ENCODE measurements at regions not wholly inside any gene's neighbourhood (a gene's known extent, or its start where the extent isn't known, plus 50 kb on each side); places are given as distances from the start of the nearest gene placed in this dataset.
A peak's percentile ranks its signal among the peaks of the same experiment; 100 is the strongest.

GRCh38 chr4:96839441-96839840 is 999.5 kb downstream of the PDHA2 start:
- no peak for DNase-seq

DNA sequence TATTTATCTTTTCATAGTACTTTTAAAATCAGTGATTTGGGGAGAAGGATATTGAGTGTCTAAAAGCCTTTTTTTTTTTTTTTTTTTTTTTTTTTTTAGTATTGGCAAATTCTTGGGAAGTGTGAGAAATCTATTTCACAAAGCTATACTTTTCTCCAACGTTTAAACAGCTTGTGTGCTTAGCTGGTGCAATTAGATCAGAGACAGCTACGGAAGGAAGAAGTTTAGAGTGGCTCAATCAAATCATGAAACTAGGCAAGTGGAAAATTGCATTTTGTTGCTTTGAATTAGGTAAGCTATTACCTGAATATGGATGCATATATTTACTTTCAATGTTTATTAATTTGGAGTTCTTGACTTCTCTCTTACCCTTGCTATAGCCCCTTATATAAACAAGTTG is 1001.9 kb downstream of the PDHA2 start:
- no peak for DNase-seq

DNA sequence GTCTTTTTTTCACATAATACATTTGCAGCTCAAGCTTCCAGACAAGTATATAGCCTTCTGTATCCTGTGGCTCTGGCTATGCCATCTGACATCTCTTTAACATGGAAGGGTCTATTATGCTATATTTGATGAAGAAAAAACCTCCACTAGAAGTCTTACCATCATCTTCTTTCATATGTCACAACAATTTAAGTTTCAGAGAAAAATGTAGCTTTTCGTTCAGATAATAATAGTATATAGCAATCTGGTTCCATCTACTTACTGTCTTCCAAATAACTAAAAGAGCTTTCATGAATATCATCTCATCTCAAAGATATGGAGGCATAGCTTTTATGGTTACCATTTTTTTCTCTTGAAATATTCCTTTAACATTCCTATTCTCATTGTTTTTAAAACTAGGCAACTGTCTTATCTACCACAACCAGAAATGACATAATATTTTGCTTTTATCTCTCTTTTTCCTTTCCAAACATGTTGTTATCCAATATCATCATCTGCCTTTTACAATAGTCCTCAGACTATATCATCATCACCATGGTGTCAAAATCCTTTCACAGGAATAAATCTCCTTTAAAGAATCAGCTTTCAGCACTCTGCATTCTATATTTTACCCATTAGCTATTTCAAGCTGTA is 1005.1 kb downstream of the PDHA2 start:
- DNase-seq = no peak

DNA sequence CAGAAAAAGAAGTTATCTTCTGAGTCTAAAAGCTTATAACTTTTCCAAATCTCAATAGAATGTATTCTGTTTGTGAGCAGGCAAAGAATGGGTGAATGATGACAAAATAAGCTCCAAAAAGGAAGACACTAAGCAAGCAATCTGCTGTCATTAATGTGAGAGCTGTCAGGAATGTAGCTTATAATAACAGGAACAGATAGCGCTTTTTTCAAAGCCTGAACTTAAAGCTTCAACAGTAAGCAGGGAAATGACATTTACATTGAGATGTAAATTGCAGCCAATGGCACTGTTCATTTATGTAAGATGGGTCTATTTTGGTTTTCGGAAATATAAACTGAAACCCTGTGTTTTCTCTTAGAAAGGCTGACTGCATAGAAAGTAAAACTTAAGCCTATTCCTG is 1005.9 kb downstream of the PDHA2 start:
- no peak for DNase-seq

GRCh38 chr4:96874657-96875056 is 1034.8 kb downstream of the PDHA2 start:
- no peak for DNase-seq

GRCh38 chr4:96879527-96879926 is 1039.6 kb downstream of the PDHA2 start:
- no peak for DNase-seq

GRCh38 chr4:96887857-96888256 is 1048.0 kb downstream of the PDHA2 start:
- DNase-seq = no peak

DNA sequence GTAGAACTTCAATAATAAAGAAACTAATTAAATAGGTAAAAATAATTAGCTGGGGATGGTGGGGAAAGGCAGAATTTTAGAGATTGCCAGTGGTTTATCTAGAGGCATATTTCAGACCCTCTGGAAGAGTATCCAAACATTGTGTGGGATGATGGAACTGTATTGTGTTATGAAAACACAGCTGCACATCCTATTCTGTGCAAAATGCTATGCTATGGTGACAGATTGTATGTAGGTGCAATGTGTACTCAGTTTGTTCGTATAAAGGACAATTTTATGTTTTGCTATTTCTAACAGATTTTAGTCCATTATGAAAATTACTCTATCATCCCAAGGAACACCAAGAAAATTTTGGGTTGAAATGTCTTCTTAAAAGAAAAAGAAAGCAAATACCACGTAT is 1054.7 kb downstream of the PDHA2 start:
- DNase-seq = no peak

DNA sequence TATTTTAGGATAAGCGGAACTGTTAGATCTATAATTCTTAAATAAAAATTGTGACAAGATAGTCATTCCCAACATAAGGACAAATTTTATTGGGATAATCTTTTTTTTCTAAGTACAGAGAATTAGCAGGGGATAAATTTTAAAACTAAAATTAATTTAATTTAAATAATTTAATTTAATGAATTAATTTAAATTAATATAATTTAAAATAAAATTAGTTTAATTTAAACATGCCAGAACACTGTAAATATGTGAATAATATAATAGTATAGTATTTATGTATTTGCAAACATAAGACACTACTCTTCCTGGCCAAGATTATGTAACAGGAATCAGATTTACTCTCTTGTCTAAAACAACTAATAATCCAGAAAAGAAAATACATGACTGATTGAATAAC is 1055.9 kb downstream of the PDHA2 start:
- DNase-seq = no peak

DNA sequence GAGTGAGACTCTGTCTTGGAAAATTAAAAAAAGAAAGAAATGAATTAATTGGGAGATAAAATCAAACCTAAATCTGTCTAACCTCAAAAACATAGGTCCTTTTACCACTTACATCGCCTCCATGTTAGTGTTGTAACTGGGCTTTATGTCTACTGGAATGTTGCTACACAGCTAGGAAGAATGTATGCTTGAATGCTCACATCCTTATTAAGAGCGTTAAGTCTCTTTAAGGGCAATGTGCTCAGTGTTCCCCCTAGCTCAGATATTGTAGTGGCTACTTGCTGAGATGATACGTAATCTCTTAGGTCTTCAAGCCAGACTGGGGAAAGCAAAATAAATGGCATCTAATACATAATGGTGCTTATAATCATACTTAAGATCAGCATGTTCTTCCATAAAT is 1072.8 kb downstream of the PDHA2 start:
- DNase-seq = no peak

DNA sequence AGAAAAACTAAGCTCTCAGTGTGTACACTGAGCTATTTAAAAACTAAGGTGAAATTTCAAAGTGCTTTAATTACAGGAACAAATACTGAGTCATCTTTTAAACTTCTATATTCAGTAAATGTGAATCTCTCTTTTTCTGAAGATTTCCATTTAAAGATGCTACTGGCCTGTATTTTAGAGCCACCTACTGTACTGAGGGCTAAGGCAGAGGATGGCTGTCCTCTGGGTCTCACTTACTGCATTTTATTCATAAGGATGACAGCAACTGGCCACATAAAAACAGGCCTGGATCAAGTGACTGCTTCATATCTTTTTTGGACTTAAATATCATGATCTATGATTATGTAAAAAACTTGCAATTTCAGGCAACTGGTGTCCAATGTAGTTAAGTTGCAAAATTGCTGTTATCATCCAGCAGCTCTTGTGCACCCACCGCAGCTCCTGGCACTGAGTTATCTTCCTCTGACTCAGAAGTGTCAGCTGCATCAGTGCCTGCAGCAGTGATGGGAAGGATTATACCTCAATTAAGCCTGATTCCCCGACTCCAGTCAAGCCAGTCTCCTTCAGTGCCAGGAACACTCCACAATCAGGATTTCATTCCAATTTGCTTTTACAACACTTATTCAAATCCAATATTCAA is 1073.7 kb downstream of the PDHA2 start:
- no peak for DNase-seq

DNA sequence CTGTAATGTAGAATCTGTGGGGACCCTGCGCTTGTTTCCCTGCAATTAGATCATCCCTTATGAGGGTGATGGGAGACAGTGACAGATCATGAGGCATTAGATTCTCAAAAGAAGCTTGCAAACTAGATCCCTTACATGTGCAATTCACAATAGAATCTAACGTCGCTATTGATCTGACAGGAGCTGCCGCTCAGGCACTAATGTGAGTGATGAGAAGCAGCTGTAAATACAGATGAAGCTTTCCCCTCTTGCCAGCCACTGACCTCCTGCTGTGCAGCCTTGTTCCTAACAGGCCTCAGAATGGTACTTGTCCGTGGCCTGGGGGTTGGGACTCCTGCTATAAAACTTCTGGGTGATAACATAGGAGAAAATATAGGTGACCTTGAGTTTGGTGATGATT is 1076.8 kb downstream of the PDHA2 start:
- DNase-seq = no peak

DNA sequence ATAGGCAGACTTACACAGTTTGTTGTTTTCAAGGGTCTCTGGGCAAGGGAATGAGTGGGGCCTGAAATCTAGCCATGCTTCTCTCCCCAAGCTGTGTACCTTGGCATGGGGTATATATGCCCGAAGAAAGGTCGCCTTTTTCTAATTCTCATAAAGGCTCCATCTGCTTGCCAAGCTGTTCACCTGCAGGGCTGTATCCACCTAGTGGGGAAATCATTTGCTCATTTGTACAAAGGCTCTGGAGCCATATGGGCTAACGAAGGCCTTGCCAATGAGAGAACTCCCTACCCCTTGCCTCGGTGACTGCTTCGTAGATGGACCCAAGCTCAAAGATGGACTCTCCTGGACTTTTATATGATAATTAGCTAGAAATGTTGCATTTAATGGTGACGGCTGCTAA is 1097.0 kb downstream of the PDHA2 start:
- DNase-seq = no peak

DNA sequence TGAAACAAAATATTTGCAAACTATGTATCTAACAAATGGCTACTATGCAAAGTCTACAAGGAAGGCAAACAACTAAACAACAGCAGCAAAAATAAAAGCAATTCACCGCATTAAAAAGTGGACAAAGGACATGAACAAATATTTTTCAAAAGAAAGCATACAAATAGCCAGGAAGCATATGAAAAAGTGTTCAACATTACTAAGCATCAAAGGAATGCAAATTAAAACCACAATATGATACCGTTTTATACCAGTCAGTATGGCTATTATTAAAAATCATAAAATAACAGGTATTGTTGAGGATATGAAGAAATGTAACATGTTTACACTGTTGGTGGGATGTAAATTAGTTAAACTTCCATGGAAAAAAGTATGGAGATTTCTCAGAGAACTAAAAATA is 1106.7 kb downstream of the PDHA2 start:
- no peak for DNase-seq

DNA sequence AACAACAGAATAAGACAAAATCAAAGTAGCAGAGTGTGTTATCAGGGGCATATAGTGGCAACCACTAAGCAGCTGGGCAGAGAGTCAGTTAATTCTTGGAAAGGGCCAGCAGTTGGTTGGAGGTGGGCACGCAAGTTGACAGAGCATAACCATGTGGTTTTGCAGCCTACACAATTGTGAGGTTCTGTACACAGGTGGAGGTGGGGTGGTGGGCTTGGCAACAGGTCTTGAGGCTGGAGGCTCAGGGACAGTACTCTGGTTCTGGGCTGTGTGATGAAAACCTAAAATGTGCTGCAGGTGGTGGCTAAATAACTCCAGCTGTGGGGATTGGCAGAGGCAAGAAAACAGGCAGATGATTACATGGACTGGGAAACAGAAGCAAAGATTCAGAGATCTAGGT is 1112.7 kb downstream of the PDHA2 start:
- no peak for DNase-seq

GRCh38 chr4:96955226-96955625 is 1115.3 kb downstream of the PDHA2 start:
- no peak for DNase-seq

- DNase-seq = no peak
Measured at GRCh38 chr4:96955691-96956090, 1115.8 kb downstream of the PDHA2 start.

- no peak for DNase-seq
Measured at GRCh38 chr4:96969455-96969854, 1129.6 kb downstream of the PDHA2 start.

DNA sequence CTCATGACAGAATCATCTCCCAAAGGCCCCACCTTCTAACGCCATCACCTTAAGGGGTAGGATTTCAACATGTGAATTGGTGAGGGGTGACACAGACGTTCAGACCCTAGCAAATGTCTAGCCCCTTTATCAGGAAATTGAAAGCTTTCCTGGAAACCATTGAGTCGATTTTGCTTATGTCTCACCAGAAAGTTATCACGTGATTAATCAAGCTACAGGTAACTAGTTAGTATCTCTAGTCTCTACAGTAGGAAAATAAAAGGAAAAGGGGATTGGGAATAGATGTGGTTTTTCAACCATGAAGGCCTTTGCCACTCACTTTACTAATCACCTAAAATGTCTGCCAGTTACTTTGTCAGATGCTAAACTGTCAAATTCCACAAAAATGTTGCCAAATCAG is 1133.0 kb downstream of the PDHA2 start:
- DNase-seq = no peak

DNA sequence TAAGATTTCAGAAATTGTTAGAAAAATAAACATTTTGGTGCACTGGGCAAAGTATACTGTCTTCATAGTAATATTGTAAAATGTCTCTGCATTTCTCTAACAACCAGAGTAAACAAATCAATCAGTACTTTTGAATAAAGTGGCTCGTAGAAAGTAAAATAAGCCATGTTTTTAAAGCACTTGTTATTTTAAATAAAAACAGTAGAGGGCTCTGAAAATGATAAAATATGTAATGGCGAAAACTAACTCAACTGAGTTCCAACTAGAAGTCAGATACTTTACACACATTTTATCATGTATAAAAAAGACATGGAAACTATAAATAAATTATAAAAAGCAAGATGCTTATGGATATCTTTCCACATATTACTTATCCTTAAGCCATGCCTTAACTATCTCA is 1134.4 kb downstream of the PDHA2 start:
- no peak for DNase-seq

DNA sequence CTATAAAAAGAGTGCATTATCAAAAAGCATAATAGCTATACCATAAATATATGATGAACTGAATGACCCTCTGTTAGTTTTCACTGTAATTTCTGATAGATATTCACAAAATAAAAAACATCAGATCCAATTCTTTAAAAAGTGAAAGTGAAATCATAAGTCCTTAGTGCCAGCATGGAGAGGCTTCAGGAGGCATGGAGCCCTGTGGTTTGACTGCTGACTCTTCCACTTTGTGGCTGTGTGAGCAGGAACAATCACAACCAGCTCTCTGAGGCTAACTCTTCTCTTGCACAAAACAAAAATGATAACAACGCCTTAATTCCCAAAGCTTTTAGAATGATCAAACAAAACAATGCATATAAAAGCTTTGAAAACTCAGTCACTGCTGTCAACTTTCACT is 1143.9 kb downstream of the PDHA2 start:
- DNase-seq = peak; percentile 27

DNA sequence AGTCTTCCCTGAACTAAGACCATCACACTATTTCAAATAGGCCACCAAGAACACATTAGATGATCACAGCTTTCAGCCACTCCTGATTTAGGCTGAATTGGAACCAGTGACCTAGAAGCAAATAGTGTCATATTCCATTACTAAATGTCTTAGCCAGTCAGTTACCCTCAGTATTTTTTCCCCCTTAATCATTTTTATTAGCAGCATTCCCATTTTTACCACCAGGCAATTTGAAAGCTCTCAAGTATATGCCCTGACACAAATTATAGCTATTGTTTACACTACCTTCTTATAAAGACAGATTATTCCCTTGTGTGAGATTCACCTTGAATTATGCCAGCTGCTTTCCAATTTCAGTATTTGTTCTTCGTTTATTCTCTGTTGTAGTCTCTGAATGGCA is 1146.9 kb downstream of the PDHA2 start:
- no peak for DNase-seq

DNA sequence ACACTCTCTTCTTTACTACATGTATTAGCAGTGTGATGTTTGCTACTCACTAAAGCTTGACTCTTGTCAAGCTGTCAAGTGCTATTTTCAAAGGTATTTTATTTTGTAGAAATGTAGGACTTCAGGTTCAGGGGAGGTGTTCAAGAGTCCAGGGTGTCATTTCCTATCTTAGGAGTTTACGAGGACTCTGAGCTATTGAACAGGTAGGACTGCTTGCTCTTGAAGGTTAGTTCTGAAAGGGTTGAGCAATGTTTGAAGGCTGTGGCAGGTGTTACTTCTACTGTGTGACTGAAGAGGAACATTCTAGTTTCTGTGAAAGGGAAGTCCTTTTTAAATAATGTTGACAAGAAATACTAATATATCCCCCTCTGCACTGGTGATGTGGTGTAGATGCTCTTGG is 1151.2 kb downstream of the PDHA2 start:
- DNase-seq = no peak

DNA sequence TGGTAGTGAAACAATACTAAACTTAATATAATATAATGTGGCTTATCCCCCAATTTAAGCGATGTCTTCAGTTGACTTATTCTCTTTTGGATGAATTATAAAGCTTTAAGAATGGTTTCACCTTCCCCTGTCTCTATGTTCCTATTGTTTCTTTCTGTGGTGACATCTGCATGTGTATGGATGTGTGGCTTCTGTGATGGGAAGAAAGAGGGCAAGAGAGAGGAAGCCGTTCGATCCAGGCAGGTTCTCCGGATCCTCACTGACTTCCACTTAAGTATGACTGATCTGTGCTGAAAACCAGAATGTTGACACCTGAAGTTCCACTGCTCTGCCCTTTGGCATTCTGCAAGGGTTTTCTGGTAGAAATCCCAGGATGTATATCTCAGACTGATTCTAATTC is 1150.8 kb downstream of the STPG2 start:
- DNase-seq = no peak

GRCh38 chr4:96993560-96993959 is 1149.7 kb downstream of the STPG2 start:
- DNase-seq = no peak
